ENCODE measurements at regions not wholly inside any gene's neighbourhood (a gene's known extent, or its start where the extent isn't known, plus 50 kb on each side); places are given as distances from the start of the nearest gene placed in this dataset.

DNA sequence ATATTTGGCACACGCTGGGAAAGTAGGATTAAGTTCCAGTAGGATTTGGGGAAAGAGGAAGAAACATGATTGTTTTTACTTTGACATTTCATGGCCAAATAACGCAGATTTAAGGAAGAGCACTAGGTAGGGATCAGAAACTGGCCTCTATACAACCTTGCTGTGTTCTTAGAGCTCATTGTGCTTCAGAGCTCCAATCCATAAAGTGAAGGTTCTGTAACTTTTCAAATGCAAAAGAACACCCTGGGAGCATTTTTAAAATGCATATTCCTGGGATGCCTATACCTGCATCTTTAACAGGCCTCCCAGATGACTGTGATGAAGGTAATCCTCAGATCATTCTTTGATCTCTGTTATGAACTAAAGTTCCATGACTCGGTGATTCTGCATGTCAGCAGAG, 77.1 kb downstream of the YIPF5 start:
- ChIA-PET POLR2A (ENCODE audit: low non-redundant PET) (no interaction called here), CTCF (no interaction called here)
- DNase-seq (ENCODE audit: low spot score): no peak
- no peak overlapping the region for H3K27ac ChIP-seq
- TF ChIP-seq, protein P1, sequence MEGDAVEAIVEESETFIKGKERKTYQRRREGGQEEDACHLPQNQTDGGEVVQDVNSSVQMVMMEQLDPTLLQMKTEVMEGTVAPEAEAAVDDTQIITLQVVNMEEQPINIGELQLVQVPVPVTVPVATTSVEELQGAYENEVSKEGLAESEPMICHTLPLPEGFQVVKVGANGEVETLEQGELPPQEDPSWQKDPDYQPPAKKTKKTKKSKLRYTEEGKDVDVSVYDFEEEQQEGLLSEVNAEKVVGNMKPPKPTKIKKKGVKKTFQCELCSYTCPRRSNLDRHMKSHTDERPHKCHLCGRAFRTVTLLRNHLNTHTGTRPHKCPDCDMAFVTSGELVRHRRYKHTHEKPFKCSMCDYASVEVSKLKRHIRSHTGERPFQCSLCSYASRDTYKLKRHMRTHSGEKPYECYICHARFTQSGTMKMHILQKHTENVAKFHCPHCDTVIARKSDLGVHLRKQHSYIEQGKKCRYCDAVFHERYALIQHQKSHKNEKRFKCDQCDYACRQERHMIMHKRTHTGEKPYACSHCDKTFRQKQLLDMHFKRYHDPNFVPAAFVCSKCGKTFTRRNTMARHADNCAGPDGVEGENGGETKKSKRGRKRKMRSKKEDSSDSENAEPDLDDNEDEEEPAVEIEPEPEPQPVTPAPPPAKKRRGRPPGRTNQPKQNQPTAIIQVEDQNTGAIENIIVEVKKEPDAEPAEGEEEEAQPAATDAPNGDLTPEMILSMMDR (conservative IDR thresholded peaks at IDR 0.05; ENCODE audit: low read depth): no peak

DNA sequence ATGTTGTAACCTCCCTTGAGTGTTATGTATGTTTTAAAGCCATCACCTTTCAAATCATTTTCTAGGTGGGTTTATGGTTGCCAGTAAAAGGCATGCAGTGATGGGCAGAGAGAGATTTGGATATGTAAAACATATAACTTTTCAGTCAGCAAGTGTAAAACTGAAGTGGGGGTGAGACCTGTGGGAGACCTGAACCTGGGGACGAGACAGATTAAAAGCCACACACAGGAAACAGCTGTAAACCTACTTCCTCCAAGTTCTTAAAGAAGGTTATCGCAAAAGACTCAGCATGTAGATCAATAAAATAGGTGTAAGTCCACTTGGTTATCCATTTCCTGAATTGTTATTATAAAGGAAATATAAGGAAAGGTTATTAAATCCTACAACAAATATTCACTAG, 76.6 kb downstream of the YIPF5 start:
- no peak for DNase-seq (ENCODE audit: low spot score)
- ChIA-PET CTCF (no interaction called here), POLR2A (ENCODE audit: low non-redundant PET) (no interaction called here)
- TF ChIP-seq, protein P1 (conservative IDR thresholded peaks at IDR 0.05; ENCODE audit: low read depth): no peak
- H3K27ac ChIP-seq: no peak overlapping the region

DNA sequence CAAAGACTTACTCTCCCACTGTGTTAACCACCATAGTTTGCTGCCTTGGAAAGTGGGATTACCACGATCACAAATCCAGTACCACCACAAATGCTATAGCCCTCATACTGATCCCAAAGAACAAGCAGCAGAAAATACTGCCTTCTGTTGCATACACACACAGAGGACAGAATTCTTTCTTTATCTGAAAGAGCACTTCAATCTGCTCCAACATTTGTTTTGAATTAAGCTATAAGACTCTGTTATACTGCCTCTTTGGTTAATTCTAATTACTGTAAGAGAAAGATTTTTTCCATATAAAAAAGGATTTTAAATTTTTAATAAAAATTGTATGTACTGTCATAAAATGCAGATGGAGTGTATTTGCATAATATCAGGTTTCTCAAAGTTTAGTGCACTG, 69.8 kb downstream of the YIPF5 start:
- CTCF ChIA-PET: interaction anchor here (0.6 kb wide), 1 partner anchor 116 kb away, joined by 4 read pairs; no protein-coding TSS in a partner anchor
- H3K27ac ChIP-seq: no peak overlapping the region
- DNase-seq (ENCODE audit: low spot score): no peak
- POLR2A ChIA-PET (ENCODE audit: low non-redundant PET): no interaction called here
- TF ChIP-seq, protein P1 (conservative IDR thresholded peaks at IDR 0.05; ENCODE audit: low read depth): no peak

DNA sequence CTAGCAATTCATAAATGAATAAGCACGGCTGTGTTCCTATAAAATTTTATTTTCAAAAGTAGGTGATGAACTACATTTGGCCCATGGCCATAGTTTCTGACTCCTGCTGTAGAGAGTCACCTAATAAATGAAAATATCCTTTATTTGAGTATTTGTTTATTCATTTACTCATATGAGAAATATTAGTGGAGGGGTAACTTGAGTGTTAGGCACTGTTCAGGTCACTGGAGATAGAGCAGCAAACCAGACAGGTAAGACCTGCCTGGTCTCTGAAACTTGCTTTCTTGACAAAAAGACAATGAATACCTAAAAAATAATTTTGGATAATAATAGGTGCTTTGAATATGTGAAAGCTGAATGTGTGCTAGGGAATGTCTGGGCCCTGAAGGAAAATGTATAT, 68.8 kb downstream of the YIPF5 start:
- CTCF ChIA-PET: interaction anchor here (0.6 to 0.7 kb wide), 2 partner anchors 96 to 378 kb away, joined by 3 read pairs; no protein-coding TSS in a partner anchor
- no peak for DNase-seq (ENCODE audit: low spot score)
- POLR2A ChIA-PET (ENCODE audit: low non-redundant PET): no interaction called here
- TF ChIP-seq, protein P1 (conservative IDR thresholded peaks at IDR 0.05; ENCODE audit: low read depth): no peak
- no peak overlapping the region for H3K27ac ChIP-seq

DNA sequence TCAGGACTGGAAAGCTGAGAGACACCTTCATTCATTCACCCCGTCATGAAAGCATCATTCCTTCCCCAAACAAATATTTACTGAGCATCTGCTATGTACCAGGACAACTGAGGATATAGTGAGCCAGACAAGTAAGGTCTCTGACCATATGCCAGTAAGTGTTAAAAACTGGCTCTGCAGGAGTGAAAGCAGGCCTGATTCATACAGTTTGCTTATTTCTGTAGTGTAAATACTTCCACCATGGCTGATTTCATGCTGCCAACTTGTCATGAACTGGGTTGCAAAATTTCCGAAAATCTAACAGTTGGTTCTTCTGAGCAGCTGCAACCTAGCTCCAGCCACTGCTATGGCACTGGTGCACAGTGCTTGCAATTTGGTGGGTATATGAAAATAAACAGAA, 68.1 kb downstream of the YIPF5 start:
- TF ChIP-seq, protein P1 (conservative IDR thresholded peaks at IDR 0.05; ENCODE audit: low read depth): no peak
- ChIA-PET POLR2A (ENCODE audit: low non-redundant PET) (no interaction called here), CTCF (interaction anchor here (0.7 kb wide), 1 partner anchor 97 kb away, joined by 3 read pairs; no protein-coding TSS in a partner anchor)
- no peak for DNase-seq (ENCODE audit: low spot score)
- no peak overlapping the region for H3K27ac ChIP-seq

DNA sequence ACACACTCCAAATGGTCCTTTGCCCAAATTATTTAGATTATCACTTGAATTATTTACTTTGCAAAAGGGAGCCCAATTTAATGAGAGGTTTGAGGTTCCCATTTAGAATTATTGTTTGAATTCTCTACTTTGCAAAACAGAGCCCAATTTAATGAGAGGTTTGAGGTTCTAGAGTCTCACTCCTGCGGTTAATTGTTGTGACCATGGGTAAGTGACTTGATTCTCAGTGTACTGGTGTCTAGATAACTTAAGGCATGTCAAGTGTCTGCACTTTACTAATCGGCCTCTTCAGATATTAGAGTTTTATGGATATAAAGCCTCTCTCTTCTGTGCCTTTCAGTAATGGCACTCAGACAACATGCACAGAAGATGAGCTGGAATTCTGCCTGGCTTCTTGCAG, 67.5 kb downstream of the YIPF5 start:
- ChIA-PET POLR2A (ENCODE audit: low non-redundant PET) (no interaction called here), CTCF (interaction anchor here (0.8 kb wide), 1 partner anchor 32 kb away, joined by 4 read pairs; no protein-coding TSS in a partner anchor)
- TF ChIP-seq, protein P1 (conservative IDR thresholded peaks at IDR 0.05; ENCODE audit: low read depth): no peak

More for the DNA sequence above, 67.5 kb downstream of the YIPF5 start:
- no peak for DNase-seq (ENCODE audit: low spot score)
- no peak overlapping the region for H3K27ac ChIP-seq

Data from RWPE1 (cell line).